Colonic mucosa (tissue), 4 donors: ENCODE measurements at regions not wholly inside any gene's neighbourhood (a gene's known extent, or its start where the extent isn't known, plus 50 kb on each side); places are given as distances from the start of the nearest gene placed in this dataset.

Experiments used
- DNase-seq: peaks from one replicate; pipeline ENCODE4 v3.0.0-alpha.2; 2020
- H3K27ac ChIP-seq: fragments of 200-600 bp; one replicate; pipeline ENCODE4 v1.8.0; 2021
- H3K27me3 ChIP-seq: fragments of 200-600 bp; one replicate; pipeline ENCODE4 v1.8.0; 2021
- H3K36me3 ChIP-seq: fragments of 200-600 bp; one replicate; pipeline ENCODE4 v1.8.0; 2021
- H3K4me1 ChIP-seq: fragments of 200-600 bp; one replicate; pipeline ENCODE4 v1.8.0; 2021; ENCODE audit warnings: mild to moderate bottlenecking
- H3K4me3 ChIP-seq: fragments of 200-600 bp; one replicate; pipeline ENCODE4 v1.8.0; 2021
- H3K9ac ChIP-seq, 2 donors: one replicate each; pipeline ENCODE4 v1.7.0; 2013; ENCODE audit warnings: control low read depth in 2 of 2, low read depth in 2 of 2, low read length in 2 of 2
- H3K9me3 ChIP-seq: fragments of 200-600 bp; one replicate; pipeline ENCODE4 v1.8.0; 2021
- CTCF ChIP-seq: fragments of 200-600 bp; IDR thresholded peaks from one replicate; pipeline ENCODE4 v1.8.0; 2022; ENCODE audit warnings: antibody characterized with exemption, mild to moderate bottlenecking
- intact Hi-C: fragments of 100-400 bp; cut with DNase I; formaldehyde crosslinking; loops from one replicate; pipeline ENCODE4 v1.14.1; 2022
- donor health status: healthy.
- donor health status: DM: no; HTN: no; CAD: no.
- donor health status: DM: no; HTN: no; CAD: no.

- DNase-seq = no peak
- no peak overlapping the region for H3K4me3 ChIP-seq
- H3K36me3 ChIP-seq = no peaks in the 10 kb centered on the region
- intact Hi-C loops = no loop called here
- no peaks in the 10 kb centered on the region for H3K9me3 ChIP-seq
- TF ChIP-seq CTCF = no peak
- no peaks in the 10 kb centered on the region for H3K27me3 ChIP-seq
- no peak overlapping the region for H3K27ac ChIP-seq
- no peaks in the 10 kb centered on the region for H3K4me1 ChIP-seq
- H3K9ac ChIP-seq = no peak overlapping the region
Measured at GRCh38 chr2:220246386-220246785, 619.0 kb downstream of the SLC4A3 start.

DNA sequence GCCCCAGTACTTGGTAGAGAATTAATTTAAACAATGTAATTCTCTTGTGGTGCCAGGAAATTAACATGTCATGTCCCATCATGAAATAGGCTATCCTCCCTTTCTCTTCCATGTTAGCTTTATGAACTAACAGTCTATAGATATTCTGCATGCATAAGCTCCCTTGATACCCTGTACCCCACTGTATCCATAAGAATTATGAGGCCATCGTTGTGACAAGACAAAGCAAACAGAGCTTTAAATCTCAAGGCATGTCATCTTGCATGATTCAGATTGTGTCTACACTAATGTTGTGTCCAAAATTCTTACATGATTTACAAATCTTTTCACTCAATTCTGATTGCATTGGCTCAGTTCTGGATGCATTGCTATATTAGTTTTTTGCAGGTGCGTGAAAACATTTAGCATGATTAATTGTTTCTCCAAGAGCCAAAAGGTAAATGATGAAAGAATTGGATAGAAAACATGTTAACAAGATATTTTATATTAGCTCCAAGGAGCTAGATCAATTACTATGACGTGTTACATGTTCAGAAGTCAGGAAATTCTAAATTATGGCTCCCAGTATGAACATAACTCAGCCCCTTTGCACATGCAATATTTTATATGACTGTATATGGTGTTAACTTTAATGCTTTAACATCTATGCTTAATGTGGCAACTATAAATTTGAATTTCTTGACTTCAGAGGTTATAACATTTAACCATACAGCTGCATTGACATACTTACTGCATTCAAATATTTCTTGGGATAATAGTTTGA, 620.3 kb downstream of the SLC4A3 start:
- H3K27ac ChIP-seq = no peak overlapping the region
- H3K4me3 ChIP-seq = no peak overlapping the region
- H3K36me3 ChIP-seq = no peaks in the 10 kb centered on the region
- intact Hi-C loops = no loop called here
- DNase-seq = no peak
- TF ChIP-seq CTCF = no peak
- H3K9me3 ChIP-seq = no peaks in the 10 kb centered on the region
- no peaks in the 10 kb centered on the region for H3K27me3 ChIP-seq
- no peaks in the 10 kb centered on the region for H3K4me1 ChIP-seq
- no peak overlapping the region for H3K9ac ChIP-seq

DNA sequence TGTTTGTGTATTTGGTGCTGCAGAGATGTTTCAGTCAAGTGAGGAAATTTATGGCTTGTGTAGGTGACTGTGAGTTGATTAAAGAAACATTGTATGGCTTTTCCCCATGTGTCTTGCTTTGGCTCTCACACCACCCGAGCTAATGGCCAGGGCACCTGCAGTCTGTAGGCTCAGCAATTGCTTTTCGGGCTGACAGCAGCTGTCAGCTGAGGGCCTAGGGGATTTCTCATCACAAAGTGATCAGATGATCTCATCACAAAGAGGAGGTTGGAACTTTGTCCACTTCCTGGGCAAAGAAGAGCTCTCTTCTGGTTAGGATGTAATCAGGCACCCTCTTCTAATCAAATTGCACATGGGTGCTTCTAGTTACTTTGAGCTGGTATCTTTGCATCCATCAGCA, 632.2 kb downstream of the SLC4A3 start:
- H3K27ac ChIP-seq = no peak overlapping the region
- DNase-seq = no peak
- intact Hi-C loops = no loop called here
- no peaks in the 10 kb centered on the region for H3K9me3 ChIP-seq
- H3K9ac ChIP-seq = no peak overlapping the region
- no peaks in the 10 kb centered on the region for H3K4me1 ChIP-seq
- H3K27me3 ChIP-seq = no peaks in the 10 kb centered on the region
- TF ChIP-seq CTCF = no peak
- no peak overlapping the region for H3K4me3 ChIP-seq
- no peaks in the 10 kb centered on the region for H3K36me3 ChIP-seq

DNA sequence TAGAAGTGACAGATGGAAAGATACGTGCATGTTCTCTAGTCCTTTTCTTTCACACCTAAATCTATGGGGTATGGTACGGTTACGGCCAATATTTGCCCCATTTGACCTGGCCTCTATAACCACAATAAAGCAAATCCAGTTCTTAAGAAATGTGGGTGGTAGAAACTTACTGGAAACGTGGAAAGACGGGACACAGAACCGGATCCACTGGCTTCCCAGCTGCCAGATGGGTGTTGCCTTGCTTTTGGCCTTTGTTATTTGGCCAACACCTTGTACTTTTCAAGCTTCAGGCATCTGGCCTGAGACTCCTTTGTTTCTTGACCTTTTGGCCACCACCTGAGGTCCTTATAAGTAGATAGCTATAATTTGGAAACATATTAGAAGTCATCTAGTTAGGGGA, 635.9 kb downstream of the SLC4A3 start:
- H3K36me3 ChIP-seq = no peaks in the 10 kb centered on the region
- H3K9ac ChIP-seq = no peak overlapping the region
- no peak for TF ChIP-seq CTCF
- intact Hi-C loops = no loop called here
- no peak overlapping the region for H3K27ac ChIP-seq
- H3K27me3 ChIP-seq = no peaks in the 10 kb centered on the region
- no peaks in the 10 kb centered on the region for H3K4me1 ChIP-seq
- no peak overlapping the region for H3K4me3 ChIP-seq
- DNase-seq = no peak
- no peaks in the 10 kb centered on the region for H3K9me3 ChIP-seq

DNA sequence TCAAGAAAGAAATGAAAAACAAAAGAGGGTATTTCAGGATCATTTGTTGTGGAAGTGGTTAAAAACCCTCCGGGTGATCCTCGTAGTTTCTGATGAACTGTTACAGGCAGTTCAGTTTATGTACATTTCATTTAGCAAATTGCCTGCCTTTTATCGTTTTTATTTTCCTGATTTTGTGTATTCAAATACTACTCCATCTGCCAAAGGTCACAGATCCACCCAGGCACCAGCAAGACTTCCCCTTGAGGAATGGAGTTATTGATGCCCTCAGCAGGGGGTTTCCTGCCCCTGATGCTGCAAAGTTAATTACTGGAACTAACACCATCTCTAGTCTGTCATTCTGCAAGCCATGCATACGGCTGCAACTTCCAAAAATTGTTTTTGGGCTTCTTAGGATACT, 641.9 kb downstream of the SLC4A3 start:
- TF ChIP-seq CTCF = no peak
- DNase-seq = no peak
- Histone ChIP-seq H3K9ac (no peak overlapping the region), H3K9me3 (no peaks in the 10 kb centered on the region), H3K4me3 (no peak overlapping the region), H3K27me3 (peaks cover 3% of the 10 kb centered on the region), H3K36me3 (no peaks in the 10 kb centered on the region), H3K4me1 (no peaks in the 10 kb centered on the region), H3K27ac (no peak overlapping the region)
- intact Hi-C loops = no loop called here
